HUES6 (cell line): ENCODE measurements at regions not wholly inside any gene's neighbourhood (a gene's known extent, or its start where the extent isn't known, plus 50 kb on each side); places are given as distances from the start of the nearest gene placed in this dataset.

Source experiments
- H3K27ac ChIP-seq: 2 replicates; pipeline ENCODE4 v1.7.0; 2013; ENCODE audit warnings: low read depth, mild to moderate bottlenecking, low read length, inconsistent platforms
- H3K27me3 ChIP-seq: 2 replicates; pipeline ENCODE4 v1.6.1; 2013; ENCODE audit warnings: low read length; ENCODE audit not compliant: control insufficient read depth, insufficient read depth
- H3K36me3 ChIP-seq: 2 replicates; pipeline ENCODE4 v1.6.1; 2013; ENCODE audit warnings: low read length; ENCODE audit not compliant: control insufficient read depth, insufficient read depth
- H3K4me1 ChIP-seq: 2 replicates; pipeline ENCODE4 v1.6.1; 2013; ENCODE audit warnings: low read length; ENCODE audit not compliant: control insufficient read depth, insufficient read depth
- H3K4me3 ChIP-seq: 2 replicates; pipeline ENCODE4 v1.5.1; 2013; ENCODE audit warnings: low read depth, low read length
- H3K9ac ChIP-seq: one replicate; pipeline ENCODE4 v1.6.1; 2013; ENCODE audit warnings: mild to moderate bottlenecking, low read length
- H3K9me3 ChIP-seq: 2 replicates; pipeline ENCODE4 v1.6.1; 2013; ENCODE audit warnings: low read depth, low read length; ENCODE audit not compliant: control insufficient read depth, insufficient read depth

DNA sequence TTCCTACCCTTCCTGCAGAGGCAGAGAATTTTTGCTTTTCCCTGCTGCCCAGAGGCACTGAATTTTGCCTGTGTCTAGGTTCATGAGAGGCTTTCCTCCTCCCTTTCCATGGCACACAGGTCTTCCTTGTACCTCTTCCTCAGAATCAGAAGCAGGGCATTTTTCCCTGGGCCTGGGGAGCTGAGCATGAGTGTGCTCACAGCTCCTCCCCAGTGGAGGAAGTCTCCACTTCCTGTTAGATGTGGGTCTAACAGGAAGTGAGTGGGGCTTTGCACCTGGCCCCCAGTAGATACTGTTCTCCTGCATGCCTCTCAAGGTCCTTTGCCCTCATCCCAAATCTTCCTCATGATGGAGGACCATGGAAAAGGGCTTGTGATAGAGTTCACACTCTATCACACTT, 297.2 kb upstream of the FIGN start:
- H3K4me3 ChIP-seq = no peak overlapping the region
- H3K36me3 ChIP-seq = no peaks in the 10 kb centered on the region
- H3K27ac ChIP-seq = no peak overlapping the region
- peaks cover 14% of the 10 kb centered on the region; the same call in 1 of the 2 replicates for H3K4me1 ChIP-seq
- no peak overlapping the region for H3K9ac ChIP-seq
- H3K27me3 ChIP-seq = no peaks in the 10 kb centered on the region
- H3K9me3 ChIP-seq = no peaks in the 10 kb centered on the region

DNA sequence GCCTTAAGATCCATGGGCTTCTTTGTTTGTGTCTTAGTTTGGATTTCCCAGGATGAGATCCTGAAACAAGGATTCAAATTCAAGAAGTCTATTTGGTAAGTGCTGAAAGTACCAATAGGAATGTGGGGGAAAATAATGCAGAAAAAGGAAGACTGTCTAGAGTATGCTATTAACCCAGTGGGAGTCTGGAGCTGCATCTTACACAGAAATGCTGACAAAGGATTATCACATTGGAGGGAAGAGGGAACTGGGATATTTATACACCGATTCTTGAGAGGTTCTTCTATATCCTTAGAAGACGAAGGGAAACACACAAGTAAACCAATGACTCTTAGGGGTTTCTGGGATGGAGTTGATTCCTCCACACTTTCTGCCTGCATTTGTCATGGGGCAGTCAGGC, 294.8 kb upstream of the FIGN start:
- Histone ChIP-seq H3K9me3 (no peaks in the 10 kb centered on the region), H3K27me3 (no peaks in the 10 kb centered on the region), H3K27ac (no peak overlapping the region), H3K4me3 (no peak overlapping the region), H3K9ac (no peak overlapping the region), H3K36me3 (no peaks in the 10 kb centered on the region), H3K4me1 (peaks cover 14% of the 10 kb centered on the region; the same call in 1 of the 2 replicates)

GRCh38 chr2:164028814-164029534, 293.2 kb upstream of the FIGN start:
- Histone ChIP-seq H3K27ac (peak overlapping the region; percentile 65), H3K36me3 (no peaks in the 10 kb centered on the region), H3K9me3 (no peaks in the 10 kb centered on the region), H3K9ac (no peak overlapping the region), H3K27me3 (no peaks in the 10 kb centered on the region), H3K4me3 (no peak overlapping the region), H3K4me1 (peaks cover 14% of the 10 kb centered on the region; the same call in 1 of the 2 replicates)

- Histone ChIP-seq H3K36me3 (no peaks in the 10 kb centered on the region), H3K4me1 (peaks cover 12% of the 10 kb centered on the region; the same call in 1 of the 2 replicates), H3K27ac (no peak overlapping the region), H3K27me3 (no peaks in the 10 kb centered on the region), H3K9me3 (no peaks in the 10 kb centered on the region), H3K4me3 (no peak overlapping the region), H3K9ac (no peak overlapping the region)
Measured at GRCh38 chr2:164024396-164024795, 288.6 kb upstream of the FIGN start.

GRCh38 chr2:164023896-164024295, 288.1 kb upstream of the FIGN start:
- Histone ChIP-seq H3K4me1 (peaks cover 7% of the 10 kb centered on the region; the same call in 1 of the 2 replicates), H3K27me3 (no peaks in the 10 kb centered on the region), H3K4me3 (no peak overlapping the region), H3K36me3 (no peaks in the 10 kb centered on the region), H3K27ac (no peak overlapping the region), H3K9me3 (no peaks in the 10 kb centered on the region), H3K9ac (no peak overlapping the region)

- no peaks in the 10 kb centered on the region for H3K9me3 ChIP-seq
- H3K36me3 ChIP-seq = no peaks in the 10 kb centered on the region
- no peak overlapping the region for H3K9ac ChIP-seq
- no peaks in the 10 kb centered on the region for H3K27me3 ChIP-seq
- peaks cover 6% of the 10 kb centered on the region for H3K4me1 ChIP-seq
- H3K4me3 ChIP-seq = no peak overlapping the region
- H3K27ac ChIP-seq = no peak overlapping the region
Measured at GRCh38 chr2:164015328-164016123, 279.7 kb upstream of the FIGN start.

DNA sequence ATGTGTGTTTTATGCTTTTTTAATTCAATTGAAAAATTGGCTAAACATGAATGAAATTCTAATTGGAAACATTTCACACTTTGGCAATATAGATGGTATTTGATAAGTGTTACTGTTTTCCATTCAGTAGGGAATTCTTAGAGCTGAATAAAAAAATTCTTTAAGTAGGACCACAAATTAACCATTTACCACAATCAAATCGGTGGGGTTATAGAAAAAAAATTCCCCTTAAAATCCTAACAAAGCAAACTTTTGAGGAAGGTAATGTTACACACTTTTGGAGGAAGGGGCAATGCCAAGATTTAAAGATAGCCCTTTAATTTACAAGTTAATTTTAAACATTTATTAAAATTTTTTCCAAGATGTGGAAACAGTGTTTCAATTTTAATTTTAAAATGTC, 279.0 kb upstream of the FIGN start:
- Histone ChIP-seq H3K9ac (no peak overlapping the region), H3K36me3 (no peaks in the 10 kb centered on the region), H3K27me3 (no peaks in the 10 kb centered on the region), H3K4me1 (peaks cover 6% of the 10 kb centered on the region), H3K4me3 (no peak overlapping the region), H3K9me3 (no peaks in the 10 kb centered on the region), H3K27ac (no peak overlapping the region)

GRCh38 chr2:164014068-164014731, 278.4 kb upstream of the FIGN start:
- Histone ChIP-seq H3K27ac (no peak overlapping the region), H3K9ac (no peak overlapping the region), H3K36me3 (no peaks in the 10 kb centered on the region)

DNA sequence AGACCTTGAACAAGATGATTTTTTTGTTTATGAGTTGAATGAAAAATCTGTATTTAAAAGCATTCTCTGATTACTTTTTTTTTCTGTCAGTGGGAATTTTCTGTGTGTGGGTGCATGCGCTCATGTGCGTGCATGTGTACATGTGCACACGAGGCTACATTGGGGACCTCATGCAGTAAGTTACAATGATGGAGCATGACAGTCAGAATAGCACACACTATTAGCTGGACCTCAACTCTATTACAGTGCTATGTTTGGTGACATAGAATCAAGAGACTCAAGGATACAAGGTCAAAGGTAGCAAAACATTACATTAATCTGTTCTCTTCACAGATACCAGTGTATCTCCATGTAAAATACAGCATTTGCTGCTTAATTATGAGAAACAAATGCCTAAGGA, 276.8 kb upstream of the FIGN start:
- Histone ChIP-seq H3K4me1 (peaks cover 6% of the 10 kb centered on the region), H3K27ac (no peak overlapping the region), H3K9ac (no peak overlapping the region), H3K36me3 (no peaks in the 10 kb centered on the region), H3K9me3 (no peaks in the 10 kb centered on the region), H3K4me3 (no peak overlapping the region), H3K27me3 (no peaks in the 10 kb centered on the region)

More at GRCh38 chr2:164014068-164014731, 278.4 kb upstream of the FIGN start:
- H3K27me3 ChIP-seq = no peaks in the 10 kb centered on the region
- H3K9me3 ChIP-seq = no peaks in the 10 kb centered on the region
- H3K4me3 ChIP-seq = no peak overlapping the region
- peaks cover 6% of the 10 kb centered on the region for H3K4me1 ChIP-seq

DNA sequence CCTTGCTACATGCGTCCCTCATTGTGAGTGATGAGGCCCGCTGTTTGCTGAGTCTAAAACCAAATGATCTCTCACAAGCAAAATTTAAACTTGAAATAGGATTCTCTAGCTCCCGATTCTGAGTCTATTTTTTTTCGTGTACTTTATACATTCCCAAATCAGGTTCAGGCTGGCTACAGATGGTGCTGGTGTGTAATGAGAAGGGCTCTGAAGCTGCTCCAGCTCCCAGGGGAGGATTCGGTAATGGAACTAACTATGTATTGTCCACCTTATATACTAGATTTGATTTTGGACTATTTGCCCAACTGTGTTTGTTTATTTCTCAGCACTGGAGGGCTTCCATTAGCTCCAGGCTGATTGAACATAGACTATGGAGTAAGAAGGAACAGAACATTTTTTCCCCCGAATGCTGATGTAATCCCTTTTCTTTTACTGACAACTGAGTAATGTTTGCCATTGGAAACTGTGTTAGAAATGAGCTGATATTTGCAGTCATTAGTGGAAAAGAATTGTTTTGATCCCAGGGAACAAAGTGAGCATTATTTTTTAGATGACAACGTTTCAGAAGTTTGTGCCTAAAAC, 274.0 kb upstream of the FIGN start:
- Histone ChIP-seq H3K4me1 (peaks cover 6% of the 10 kb centered on the region), H3K27me3 (no peaks in the 10 kb centered on the region), H3K27ac (no peak overlapping the region), H3K4me3 (no peak overlapping the region), H3K36me3 (no peaks in the 10 kb centered on the region), H3K9me3 (no peaks in the 10 kb centered on the region), H3K9ac (no peak overlapping the region)
